HG02970 (cell line): ENCODE measurements at regions not wholly inside any gene's neighbourhood (a gene's known extent, or its start where the extent isn't known, plus 50 kb on each side); places are given as distances from the start of the nearest gene placed in this dataset.
"Not testable (repeated sequence)": the region's sequence is repeated elsewhere in the genome, so short reads cannot be mapped to it uniquely, and the experiment has no call there.

Source experiments
- ATAC-seq: cut with Tn5 transposase; IDR thresholded peaks from one replicate; pipeline ENCODE4 v1.9.1; 2021; ENCODE audit warnings: mild to moderate bottlenecking, moderate library complexity, moderate number of reproducible peaks; ENCODE audit not compliant: unreplicated experiment, low FRiP score

DNA sequence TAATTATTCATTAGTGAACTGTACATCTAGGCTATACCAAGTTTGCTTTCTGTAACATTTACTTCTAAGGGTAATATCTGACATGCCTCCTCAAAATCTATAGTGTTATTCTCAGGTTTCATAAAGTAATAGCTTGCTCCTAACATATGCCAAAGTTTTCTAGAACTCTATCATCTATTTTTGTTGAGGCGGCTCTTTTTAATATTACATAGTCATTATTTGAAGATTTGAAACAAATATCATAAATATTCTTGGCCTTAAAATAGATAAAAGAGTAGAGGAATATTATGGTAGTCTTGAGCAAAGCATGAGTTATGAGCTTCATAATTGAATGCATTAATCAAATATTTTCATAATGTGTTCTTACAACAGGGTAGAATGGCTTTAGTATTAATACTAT is 327.2 kb upstream of the KCND2 start:
- ATAC-seq: no peak

DNA sequence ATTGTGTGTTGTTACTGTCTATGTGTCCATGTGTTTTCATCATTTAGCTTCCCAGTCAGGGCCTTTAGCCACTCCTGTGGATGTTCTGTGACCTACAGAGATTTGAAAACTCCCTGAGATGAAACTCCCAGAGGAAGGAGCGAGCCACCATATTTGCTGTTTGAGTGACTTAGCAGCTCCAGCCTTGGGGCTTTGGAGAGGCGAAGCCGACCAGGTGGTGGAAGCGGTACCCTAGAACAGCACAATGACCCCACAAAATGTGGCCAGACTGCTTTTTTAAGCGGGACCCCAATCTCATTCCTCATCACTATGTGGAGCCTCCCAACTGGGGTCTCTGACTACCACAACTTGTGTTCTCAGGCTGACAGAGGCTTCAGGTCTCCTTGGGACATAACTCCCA is 323.9 kb upstream of the KCND2 start:
- ATAC-seq: no peak

DNA sequence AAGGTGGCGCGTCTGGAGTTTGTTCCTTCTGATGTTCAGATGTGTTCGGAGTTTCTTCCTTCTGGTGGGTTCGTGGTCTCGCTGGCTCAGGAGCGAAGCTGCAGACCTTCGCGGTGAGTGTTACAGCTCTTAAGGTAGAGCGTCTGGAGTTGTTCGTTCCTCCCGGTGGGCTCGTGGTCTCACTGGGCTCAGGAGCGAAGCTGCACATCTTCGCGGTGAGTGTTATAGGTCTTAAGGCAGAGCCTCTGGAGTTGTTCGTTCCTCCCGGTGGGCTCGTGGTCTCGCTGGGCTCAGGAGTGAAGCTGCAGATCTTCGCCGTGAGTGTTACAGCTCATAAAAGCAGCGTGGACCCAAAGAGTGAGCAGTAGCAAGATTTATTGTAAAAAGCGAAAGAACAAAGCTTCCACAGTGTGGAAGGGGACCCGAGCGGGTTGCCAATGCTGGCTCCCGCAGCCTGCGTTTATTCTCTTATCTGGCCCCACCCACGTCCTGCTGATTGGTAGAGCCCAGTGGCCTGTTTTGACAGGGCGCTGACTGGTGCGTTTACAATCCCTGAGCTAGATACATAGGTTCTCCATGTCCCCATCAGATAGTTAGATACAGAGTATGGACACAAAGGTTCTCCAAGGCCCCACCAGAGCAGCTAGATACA is 322.5 kb upstream of the KCND2 start:
- ATAC-seq: not testable (repeated sequence)

DNA sequence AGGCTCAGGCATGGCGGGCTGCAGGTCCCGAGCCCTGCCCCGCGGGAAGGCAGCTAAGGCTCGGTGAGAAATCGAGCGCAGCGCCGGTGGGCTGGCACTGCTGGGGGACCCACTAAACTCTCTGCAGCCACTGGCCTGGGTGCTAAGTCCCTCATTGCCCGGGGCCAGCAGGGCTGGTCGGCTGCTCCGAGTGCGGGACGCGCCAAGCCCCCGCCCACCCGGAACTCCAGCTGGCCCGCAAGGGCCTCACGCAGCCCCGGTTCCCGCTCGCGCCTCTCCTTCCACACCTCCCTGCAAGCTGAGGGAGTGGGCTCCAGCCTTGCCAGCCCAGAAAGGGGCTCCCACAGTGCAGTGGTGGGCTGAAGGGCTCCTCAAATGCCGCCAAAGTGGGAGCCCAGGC is 321.4 kb upstream of the KCND2 start:
- ATAC-seq: not testable (repeated sequence)

DNA sequence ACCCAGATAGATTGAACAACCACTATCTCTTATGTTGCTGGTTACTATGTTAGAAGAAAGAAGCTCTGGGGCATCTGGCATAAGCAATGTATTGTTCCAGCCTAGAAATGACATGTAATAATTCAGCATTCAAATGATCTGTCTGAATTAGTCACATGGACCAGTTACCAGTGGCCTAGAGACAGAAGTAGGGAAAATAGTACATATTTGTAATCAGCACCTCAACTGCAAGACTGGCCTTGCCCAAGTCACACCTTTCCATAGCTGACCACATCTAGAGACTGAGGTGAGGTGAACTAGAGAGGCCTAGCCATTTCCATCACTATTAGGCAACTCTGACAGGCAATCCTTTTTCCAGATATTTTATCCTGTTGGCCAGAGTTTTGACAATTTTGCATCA is 315.6 kb upstream of the KCND2 start:
- ATAC-seq: no peak

DNA sequence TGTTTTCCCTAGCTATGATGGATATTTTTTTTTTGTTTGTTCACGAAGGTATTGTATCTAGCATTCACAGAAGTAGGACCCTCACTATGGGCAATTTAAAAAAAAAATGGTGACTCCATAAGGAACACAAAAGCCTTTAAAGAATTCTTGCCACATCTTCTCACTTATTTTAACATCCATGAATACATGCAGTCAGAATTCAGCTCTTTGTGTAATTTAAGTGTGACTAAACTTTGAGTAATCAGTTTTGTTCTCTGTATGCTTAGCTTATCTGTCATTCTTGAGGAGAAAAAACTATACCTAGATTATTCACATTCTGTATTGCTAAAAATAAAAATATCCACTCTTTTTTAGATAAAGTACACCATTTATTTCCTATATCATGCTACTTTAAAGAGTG is 313.2 kb upstream of the KCND2 start:
- no peak for ATAC-seq

DNA sequence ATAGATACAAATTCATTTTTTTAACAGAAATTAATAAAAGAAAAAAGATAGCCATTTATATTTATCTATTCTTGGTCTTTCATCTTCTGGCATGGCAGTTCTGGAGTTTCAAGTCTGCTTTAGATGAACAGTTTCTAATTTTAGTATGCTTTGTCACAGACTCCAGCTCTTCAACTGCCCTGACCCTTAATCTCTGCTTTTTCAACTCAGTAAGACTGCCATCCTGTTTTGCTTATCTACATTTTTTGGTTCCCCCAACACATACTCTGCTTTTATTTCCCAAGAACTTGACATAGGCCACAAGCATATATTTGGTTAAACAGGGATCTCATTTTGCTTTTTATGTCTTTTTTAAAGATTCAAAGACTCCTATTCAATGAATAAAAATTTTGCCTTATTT is 309.3 kb upstream of the KCND2 start:
- no peak for ATAC-seq

DNA sequence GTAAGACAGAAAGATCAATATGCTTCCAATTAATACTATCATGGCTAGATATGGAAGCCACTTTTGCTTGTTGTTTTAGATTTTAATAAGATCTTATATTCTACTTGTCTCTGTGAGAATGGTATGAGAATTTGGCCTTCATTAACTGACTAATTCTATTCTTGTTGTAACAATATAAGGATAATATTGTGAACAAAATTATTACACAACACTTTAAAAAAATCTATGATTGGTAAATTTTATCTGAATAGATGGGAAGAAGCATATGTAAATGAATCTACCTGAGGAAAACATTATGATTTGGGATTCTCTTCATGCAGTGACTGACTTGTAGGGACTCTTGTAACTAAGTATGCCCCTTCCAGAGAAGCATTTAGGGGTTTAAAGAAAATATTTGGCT is 308.9 kb upstream of the KCND2 start:
- no peak for ATAC-seq

DNA sequence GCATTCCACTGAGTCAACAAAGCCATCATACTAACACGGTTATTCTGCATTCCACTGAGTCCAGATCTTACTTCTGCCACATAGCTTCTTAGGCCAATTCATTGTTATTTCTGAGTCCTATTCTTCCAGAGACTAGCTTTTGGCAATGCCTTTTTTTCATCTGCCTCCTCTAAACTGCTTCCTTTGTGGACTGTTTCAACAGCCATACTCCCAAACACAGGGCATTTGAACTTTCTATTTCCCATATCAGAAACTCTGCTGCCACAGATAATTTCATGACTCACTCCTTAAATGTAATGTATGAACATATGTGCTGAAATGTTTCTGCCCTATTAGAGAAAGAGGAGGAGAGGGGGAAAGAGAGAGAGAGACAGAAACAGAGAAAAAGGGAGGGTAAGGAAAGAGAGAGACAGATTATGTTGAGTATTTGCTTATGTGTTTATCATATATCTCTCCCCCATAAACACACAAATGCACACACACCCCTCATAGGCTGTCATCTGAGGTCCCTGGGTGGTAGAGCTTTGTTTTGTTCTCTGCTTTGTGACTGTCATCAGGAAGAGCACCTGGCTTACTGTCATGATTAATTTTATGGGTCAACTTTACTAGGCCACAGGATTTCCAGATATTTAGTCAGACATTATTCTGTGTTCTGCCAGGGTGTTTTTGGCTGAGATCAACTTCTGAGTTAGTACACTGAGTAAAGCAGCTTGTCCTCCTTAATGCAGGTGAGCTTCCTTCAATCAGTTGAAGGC is 308.0 kb upstream of the KCND2 start:
- no peak for ATAC-seq

DNA sequence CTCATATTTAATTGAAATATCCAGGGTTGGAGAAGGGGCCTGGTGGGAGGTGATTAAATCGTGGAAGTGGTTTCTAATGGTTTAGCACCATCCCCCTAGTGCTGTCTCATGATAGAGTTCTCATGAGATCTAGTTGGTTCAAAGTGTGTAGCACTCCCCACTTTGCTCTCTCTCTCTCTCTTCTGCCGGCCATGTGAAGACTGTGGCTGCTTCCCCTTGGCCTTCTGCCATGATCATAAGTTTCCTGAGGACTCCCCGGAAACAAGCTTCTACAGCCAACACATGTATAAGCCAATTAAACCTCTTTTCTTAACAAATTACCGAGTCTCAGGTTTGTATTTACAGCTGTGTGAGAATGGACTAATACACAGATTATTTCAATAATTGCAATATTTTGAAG is 305.8 kb upstream of the KCND2 start:
- ATAC-seq: no peak

DNA sequence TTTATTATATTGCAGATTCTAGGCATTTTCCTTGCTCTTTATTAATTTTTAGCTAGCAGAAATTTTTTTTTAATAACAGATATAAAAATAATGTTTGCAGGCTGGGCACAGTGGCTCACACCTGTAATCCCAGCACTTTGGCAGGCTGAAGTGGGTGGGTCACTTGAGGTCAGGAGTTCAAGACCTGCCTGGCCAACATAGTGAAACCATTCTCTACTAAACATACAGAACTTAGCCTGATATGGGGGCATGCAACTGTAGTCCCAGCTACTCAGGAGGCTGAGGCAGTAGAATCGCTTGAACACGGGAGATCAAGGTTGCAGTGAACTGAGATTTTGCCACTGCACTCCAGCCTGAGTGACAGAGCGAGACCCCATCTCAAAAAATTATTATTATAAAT is 304.6 kb upstream of the KCND2 start:
- ATAC-seq: not testable (repeated sequence)

DNA sequence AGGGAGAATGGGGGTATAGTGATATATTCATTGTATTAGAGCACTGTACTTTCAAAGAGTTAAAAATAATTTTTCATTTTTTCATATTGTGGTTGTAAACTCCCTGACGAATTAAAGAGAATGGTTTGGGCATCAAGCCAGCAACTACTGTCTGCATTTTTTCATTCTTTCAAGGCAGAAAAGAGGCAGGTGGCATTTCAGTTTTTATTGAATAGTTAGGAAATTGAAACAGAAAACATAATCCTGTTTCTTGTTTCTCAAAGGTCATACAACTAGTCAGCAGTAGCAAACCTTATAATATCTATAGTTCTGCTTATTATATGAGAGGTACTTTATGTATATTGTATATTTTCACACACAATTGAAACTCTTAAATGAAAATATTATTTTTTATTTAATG is 303.9 kb upstream of the KCND2 start:
- ATAC-seq: no peak

DNA sequence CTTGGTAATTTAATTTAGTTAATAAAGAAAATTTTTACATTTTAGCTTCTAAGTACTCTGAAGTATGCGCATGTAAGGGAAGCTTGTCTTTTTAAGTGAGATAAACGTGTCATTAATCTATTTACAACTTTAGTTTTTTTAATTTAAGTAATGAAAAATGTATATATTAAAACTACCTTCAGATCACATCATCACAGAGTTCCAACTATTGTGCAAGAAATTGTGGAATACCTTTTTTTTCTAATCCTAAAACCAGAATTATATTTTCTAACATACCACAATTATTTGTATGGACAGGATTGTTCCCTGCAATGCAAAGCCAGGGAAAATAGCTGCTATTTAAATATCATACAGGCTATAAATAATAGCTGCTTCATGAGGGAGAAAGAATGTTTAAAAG is 303.2 kb upstream of the KCND2 start:
- no peak for ATAC-seq

DNA sequence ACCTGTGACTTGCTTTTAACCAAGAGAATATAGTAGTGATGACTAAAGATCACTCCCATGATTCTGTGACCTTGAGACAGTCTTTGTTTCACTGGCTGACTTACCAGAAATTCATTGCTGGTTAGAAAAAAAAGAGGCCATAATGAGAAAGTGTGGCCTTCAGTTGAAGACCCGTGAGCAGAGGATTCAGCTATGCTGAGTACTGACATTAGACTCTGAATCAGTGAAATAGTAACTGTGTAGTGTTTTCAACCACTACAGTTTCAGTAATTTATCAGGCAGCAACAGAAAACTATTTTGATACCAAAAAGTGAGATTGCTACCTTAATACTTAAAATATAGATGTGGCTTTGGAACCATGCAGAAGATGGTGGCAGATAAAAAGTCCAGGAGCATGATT is 298.0 kb upstream of the KCND2 start:
- no peak for ATAC-seq

DNA sequence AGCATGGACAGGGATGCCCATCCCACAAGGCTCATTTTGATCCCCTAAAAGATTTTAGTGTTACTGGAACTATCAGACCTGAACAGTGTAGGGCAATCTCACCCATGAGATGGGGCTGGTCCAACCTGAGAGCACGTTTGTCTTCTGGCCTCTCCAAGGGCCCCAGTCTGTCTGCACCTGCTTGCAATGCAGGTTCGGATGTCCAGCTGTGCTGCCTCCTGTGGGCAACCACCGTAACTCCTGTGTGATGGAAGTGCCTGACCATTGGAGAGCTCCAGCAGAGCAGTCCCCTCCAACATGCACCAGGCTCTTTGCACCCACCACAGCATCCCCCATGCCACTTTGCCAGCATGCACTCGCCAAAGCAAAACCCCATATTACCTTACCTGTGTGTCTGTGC is 290.1 kb upstream of the KCND2 start:
- no peak for ATAC-seq

DNA sequence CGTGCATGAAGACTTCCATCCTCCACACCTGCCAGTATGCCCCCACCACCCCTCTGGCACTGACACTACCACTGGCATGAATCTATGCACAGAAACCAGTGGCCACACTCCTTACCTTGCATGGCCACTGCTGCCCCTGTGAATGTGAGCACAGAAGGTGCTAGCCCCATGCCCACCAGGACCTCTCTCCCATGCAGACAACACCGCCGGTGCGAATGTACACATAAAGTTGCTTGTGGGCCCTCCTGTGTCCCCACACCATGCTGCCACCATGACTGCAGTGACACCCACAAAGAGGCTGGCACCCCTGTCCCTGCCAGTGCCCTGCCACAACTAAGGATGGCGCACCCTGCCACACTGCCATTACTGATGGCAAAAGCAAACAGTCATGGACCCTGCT is 289.5 kb upstream of the KCND2 start:
- ATAC-seq: no peak

DNA sequence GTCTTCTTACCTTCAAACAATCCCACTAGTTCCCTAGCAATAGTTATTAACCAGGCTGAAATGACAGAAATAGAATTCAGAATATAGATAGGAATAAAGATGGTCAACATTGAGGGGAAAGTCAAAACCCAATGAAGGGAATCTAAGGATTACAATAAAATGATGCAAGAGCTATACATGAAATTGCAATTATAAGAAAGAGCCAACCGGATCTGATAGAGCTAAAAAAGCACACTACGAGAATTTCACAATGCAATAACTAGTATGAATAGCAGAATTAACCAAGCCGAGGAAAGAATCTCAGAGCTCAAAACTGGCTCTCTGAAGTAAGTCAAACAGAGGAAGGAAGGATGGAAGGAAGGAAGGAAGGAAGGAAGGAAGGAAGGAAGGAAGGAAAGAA is 288.7 kb upstream of the KCND2 start:
- no peak for ATAC-seq

DNA sequence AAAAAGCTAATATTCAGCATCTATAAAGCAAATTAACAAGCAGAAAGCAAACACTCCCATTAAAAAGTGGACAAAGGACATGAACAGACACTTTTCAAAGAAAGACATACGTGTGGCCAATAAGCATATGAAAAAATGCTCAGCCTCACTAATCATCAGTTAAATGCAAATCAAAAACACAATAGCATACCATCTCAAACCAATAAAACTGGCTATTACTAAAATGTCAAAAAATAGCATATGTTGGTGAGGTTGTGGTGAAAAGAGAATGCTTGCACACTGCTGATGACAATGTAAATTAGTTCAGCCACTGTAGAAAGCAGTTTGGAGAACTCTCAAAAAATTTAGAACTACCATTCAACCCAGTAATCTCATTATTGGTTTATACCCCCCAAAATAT is 284.6 kb upstream of the KCND2 start:
- no peak for ATAC-seq

DNA sequence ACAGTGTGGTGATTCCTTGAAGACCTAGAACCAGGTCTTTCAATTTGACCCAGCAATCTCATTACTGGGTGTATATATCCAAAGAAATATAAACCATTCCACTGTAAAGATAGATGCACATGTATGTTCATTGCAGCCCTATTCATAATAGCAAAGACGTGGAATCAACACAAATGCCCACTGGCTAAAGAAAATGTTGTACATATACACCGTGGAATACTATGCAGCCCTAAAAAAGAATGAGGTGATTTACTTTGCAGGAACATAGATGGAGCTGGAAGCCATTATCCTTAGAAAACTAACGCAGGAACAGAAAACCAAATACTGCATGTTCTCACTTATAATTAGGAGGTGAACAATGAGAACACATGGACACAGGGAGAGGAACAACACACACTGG is 278.0 kb upstream of the KCND2 start:
- ATAC-seq: no peak

DNA sequence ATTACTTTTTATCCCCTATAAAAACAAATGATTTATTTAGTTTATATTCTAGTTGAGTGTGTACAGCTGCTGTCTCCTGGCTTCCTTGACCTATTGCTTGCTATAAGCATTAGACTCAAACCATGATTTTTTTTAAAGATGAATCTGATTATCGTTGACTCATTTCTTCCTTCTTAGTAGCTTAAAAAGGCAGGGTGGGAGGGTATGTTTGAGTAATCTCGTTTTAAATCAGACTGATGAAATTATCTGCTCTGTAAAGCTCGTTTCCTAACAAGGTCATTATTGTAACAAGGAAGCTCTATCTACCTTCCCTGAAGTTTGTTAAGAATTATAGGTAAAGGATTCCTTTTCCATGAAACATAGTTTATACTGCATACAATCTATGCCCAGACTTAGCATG is 276.3 kb upstream of the KCND2 start:
- ATAC-seq: no peak

DNA sequence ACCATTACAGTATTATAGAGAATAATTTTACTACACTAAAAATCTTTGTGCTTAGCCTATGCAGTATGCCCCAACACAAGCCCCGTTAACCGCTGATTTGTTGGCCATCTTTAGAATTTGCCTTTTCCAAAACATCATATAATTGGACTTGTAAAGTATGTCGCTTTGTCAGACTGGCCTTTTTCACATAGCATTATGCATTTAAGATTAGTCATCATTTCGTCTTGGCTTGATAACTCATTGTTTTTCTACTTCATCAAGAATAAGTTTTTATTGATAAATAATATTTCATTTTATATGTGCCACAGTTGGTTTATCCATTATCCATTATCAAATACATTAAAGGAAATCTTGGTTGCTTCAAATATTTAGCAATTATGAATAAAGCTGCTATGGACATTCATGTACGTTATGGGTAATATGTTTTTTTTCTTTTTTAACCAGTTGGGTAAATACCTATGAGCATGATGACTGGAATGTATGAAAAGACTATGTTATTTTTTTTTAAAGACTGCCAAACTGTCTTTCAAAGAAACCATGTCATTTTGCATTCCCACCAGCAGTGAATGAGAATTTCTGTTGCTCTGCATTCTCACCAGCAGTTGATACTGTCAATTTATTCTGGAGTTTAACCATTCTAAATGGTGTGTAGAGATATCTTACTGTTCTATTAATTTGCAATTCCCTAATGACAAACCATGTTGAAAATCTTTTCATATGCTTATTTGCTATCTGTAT is 273.1 kb upstream of the KCND2 start:
- no peak for ATAC-seq

DNA sequence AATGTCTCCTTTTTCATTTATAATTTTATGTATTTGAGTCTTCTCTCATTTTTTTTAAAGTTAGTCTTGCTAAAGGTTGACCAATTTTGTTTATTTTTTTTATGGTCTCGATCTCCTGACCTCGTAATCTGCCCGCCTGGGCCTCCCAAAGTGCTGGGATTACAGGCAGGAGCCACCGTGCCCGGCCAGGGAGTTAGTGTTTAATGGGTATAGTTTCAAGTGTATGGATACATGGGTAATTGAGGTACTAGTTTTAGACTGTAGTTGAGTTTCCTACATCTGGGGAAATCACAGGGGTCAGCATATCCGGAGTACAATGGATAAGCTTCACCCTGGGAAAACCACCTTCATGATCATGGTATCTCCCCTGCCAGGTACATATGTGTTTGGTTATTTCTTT is 267.3 kb upstream of the KCND2 start:
- no peak for ATAC-seq
